Heart left ventricle (tissue), 16 donors: ENCODE measurements at regions not wholly inside any gene's neighbourhood (a gene's known extent, or its start where the extent isn't known, plus 50 kb on each side); places are given as distances from the start of the nearest gene placed in this dataset.

ENCODE experiments used
- ATAC-seq, 4 donors: fragments of 200-7000 bp; cut with Tn5 transposase; one replicate each; pipeline ENCODE4 v1.9.1; 2020 to 2022; ENCODE audit warnings: moderate library complexity in 4 of 4, mild to moderate bottlenecking in 3 of 4, moderate number of reproducible peaks in 1 of 4
- DNase-seq, 5 donors: peaks; one replicate each; pipeline ENCODE4 v3.0.0-alpha.2; 2020
- H3K27ac ChIP-seq, 12 donors: fragments of 200-600 bp; sonication (generic) in 4 of 12; one replicate each; pipeline versions ENCODE4 v1.5.0 to v1.8.0; 2016 to 2022; ENCODE audit warnings: mild to moderate bottlenecking in 2 of 12
- H3K27me3 ChIP-seq, 9 donors: fragments of 200-600 bp; sonication (generic) in 2 of 9; one replicate each; pipeline versions ENCODE4 v1.5.1 to v1.8.0; 2016 to 2022; ENCODE audit warnings: mild to moderate bottlenecking in 3 of 9
- H3K36me3 ChIP-seq, 9 donors: fragments of 200-600 bp; sonication (generic) in 2 of 9; one replicate each; pipeline versions ENCODE4 v1.5.0 to v1.8.0; 2018 to 2022; ENCODE audit warnings: mild to moderate bottlenecking in 2 of 9
- H3K4me1 ChIP-seq, 12 donors: fragments of 200-600 bp; sonication (generic) in 4 of 12; one replicate each; pipeline versions ENCODE4 v1.5.0 to v1.8.0; 2016 to 2022; ENCODE audit warnings: mild to moderate bottlenecking in 3 of 12
- H3K4me3 ChIP-seq, 12 donors: fragments of 200-600 bp; sonication (generic) in 4 of 12; one replicate each; pipeline versions ENCODE4 v1.5.0 to v1.8.0; 2017 to 2022; ENCODE audit warnings: mild to moderate bottlenecking in 9 of 12, moderate library complexity in 4 of 12
- H3K9me3 ChIP-seq, 12 donors: fragments of 200-600 bp; sonication (generic) in 4 of 12; one replicate each; pipeline versions ENCODE4 v1.5.0 to v1.8.0; 2016 to 2022; ENCODE audit warnings: mild to moderate bottlenecking in 1 of 12
- POLR2A ChIP-seq, 2 donors: fragments of 450-650 bp; IDR thresholded peaks; one replicate each; pipeline ENCODE4 v1.6.1; 2017; ENCODE audit warnings: antibody characterized with exemption in 2 of 2, mild to moderate bottlenecking in 2 of 2, moderate library complexity in 2 of 2
- WGBS, 4 donors: extraction: QIAGEN DNeasy Blood & Tissue Kit in 2 of 4; methylation state at CpG; one replicate each; pipeline versions ENCODE4 v1.1.5 to v1.1.7; 2013 to 2018; 5-methylcytosine and 5-hydroxymethylcytosine counted together
- intact Hi-C, 10 donors: fragments of 100-400 bp; cut with DNase I; formaldehyde crosslinking; loops; one replicate each; pipeline versions ENCODE4 v1.11.1 to v1.14.2; 2022
- TF ChIP-seq, protein P1 (sequence below), 12 donors: fragments of 200-600 bp; sonication (generic) in 4 of 12; IDR thresholded peaks; one replicate each; pipeline versions ENCODE4 v1.5.0 to v1.8.0; 2018 to 2022; ENCODE audit warnings: antibody characterized with exemption in 12 of 12, mild to moderate bottlenecking in 5 of 12
- donor health status: ischemic (EF 13 %, LVEDD 7.1; RV severe dilation, severe dysfunction).
- donor health status: healthy with polysubstance abuse.
- donor health status: DM: no; HTN: yes; CAD: no.
- donor health status: DM: no; HTN: no; CAD: no.
- donor health status: ischemic (EF 25% LVEDD 6.9; RV normal size, moderate dysfunction).
- donor health status: ischemic (EF 25% LVEDD 5.7; RV mildly dilated, moderate dysfunction).
- donor health status: healthy.
- donor health status: DM: yes; HTN: yes; CAD: no.
- donor health status: ischemic (EF 35%, LVEDD 5.7; RV mildly dilated, moderate dysfunction).
- donor health status: nonischemic (EF 11% LVEDD 7.7; RV severe dilation, severe dysfunction).
- donor health status: DM: yes; HTN: yes; CAD: no.
- donor health status: PGD.
- donor health status: ischemic (EF 29% LVEDD 5.4; RV normal size, mild dysfunction).
- donor health status: nonischemic (EF 23%, LVEDD 6.1; RV moderate dilation, normal function).

DNA sequence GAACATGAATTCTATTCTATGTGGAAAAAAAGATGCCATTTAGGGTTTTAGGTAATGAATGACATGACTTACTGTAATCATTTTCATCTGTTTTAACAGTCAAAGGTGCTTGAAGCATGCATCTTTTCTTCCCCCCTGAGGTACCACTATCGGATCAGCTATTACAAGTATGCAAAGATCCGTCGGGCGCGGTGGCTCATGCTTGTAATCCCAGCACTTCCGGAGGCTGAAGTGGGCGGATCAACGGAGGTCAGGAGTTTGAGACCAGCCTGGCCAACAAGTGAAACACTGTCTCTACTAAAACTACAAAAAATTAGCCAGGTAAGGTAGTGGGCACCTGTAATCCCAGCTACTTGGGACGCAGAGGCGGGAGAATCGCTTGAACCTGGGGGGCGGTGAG lies 241.3 kb downstream of the ARAP2 start:
- TF ChIP-seq POLR2A (IDR thresholded peaks at IDR 0.05), result no peak
- TF ChIP-seq, protein P1, sequence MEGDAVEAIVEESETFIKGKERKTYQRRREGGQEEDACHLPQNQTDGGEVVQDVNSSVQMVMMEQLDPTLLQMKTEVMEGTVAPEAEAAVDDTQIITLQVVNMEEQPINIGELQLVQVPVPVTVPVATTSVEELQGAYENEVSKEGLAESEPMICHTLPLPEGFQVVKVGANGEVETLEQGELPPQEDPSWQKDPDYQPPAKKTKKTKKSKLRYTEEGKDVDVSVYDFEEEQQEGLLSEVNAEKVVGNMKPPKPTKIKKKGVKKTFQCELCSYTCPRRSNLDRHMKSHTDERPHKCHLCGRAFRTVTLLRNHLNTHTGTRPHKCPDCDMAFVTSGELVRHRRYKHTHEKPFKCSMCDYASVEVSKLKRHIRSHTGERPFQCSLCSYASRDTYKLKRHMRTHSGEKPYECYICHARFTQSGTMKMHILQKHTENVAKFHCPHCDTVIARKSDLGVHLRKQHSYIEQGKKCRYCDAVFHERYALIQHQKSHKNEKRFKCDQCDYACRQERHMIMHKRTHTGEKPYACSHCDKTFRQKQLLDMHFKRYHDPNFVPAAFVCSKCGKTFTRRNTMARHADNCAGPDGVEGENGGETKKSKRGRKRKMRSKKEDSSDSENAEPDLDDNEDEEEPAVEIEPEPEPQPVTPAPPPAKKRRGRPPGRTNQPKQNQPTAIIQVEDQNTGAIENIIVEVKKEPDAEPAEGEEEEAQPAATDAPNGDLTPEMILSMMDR (IDR thresholded peaks at IDR 0.05), result no peak
- H3K36me3 ChIP-seq, result no peaks in the 10 kb centered on the region
- intact Hi-C loops, result no loop called here
- 90 to 95% (median 93%) methylated on average over 12 of the region's 12 CpGs for WGBS, 4 donors
- no peak for DNase-seq
- H3K4me3 ChIP-seq, result no peak overlapping the region
- no peak for ATAC-seq
- no peaks in the 10 kb centered on the region for H3K9me3 ChIP-seq
- H3K4me1 ChIP-seq, result no peaks in the 10 kb centered on the region
- no peaks in the 10 kb centered on the region for H3K27me3 ChIP-seq
- no peak overlapping the region for H3K27ac ChIP-seq

DNA sequence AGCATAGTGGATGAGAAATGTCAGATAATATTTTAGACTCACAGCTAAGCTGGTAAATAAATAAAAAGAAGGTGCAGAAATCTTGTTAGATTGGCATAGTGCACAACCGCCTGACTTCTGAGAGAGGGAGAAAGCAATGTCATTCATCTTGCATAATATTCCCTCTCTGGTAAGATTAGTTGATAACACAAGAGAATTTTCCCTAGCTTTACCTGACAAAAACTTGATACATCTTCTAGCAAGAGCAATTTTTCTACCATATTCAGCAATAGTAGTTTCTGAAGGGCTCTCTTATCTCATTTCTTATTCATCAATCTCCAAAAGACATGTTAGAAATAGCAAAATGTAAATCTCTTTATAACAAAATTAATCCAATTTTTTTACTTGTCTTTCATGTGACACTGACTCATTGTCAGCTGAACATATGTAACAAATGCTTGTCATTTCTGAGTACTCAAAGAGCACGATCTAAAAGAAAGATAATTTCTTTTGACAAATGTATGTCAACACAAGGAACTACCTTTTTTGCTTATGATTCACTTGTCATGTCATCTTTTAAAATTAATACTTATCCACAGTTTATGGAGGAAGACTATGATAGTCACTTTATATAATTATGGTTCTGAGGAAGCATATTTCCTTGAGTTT lies 240.0 kb downstream of the ARAP2 start:
- H3K27me3 ChIP-seq, result no peaks in the 10 kb centered on the region
- peaks cover 0 to 4% (median 0%) of the 10 kb centered on the region in 12 donors for H3K9me3 ChIP-seq
- WGBS, 4 donors, result 67 to 79% (median 74%) methylated on average over 2 of the region's 2 CpGs
- no peaks in the 10 kb centered on the region for H3K36me3 ChIP-seq
- DNase-seq (no peak), ATAC-seq (no peak)
- H3K4me1 ChIP-seq, result no peaks in the 10 kb centered on the region
- H3K4me3 ChIP-seq, result no peak overlapping the region
- H3K27ac ChIP-seq, result no peak overlapping the region
- no peak for TF ChIP-seq POLR2A (IDR thresholded peaks at IDR 0.05)
- TF ChIP-seq, protein P1 (IDR thresholded peaks at IDR 0.05), result no peak
- intact Hi-C loops, result no loop called here

DNA sequence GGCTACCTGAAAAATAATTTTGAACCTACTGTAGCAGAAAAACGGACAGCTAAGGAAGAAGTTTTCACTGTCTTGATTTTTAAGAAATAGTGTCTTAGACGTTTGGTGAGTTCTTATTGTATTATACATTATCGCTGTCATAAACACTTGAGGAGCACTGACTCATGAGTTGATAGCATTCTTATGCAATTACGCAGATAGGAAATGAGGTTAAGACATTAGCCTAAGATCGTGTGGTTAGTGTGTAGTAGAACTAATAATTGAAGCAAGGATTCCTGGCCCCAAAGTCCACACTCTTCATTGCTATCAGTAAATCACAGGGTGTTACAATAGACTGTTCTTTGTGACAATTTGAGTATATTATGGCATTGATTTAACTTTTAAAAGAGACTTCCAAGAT lies 238.1 kb downstream of the ARAP2 start:
- Histone ChIP-seq H3K4me3 (no peak overlapping the region), H3K27ac (no peak overlapping the region), H3K27me3 (no peaks in the 10 kb centered on the region), H3K36me3 (no peaks in the 10 kb centered on the region), H3K4me1 (no peaks in the 10 kb centered on the region), H3K9me3 (peaks cover 0 to 4% (median 0%) of the 10 kb centered on the region in 12 donors)
- WGBS, 4 donors, result 65 to 80% (median 72%) methylated on average over 5 of the region's 5 CpGs
- DNase-seq, result no peak
- intact Hi-C loops, result no loop called here
- no peak for TF ChIP-seq POLR2A (IDR thresholded peaks at IDR 0.05)
- TF ChIP-seq, protein P1 (IDR thresholded peaks at IDR 0.05), result no peak
- ATAC-seq, result no peak

DNA sequence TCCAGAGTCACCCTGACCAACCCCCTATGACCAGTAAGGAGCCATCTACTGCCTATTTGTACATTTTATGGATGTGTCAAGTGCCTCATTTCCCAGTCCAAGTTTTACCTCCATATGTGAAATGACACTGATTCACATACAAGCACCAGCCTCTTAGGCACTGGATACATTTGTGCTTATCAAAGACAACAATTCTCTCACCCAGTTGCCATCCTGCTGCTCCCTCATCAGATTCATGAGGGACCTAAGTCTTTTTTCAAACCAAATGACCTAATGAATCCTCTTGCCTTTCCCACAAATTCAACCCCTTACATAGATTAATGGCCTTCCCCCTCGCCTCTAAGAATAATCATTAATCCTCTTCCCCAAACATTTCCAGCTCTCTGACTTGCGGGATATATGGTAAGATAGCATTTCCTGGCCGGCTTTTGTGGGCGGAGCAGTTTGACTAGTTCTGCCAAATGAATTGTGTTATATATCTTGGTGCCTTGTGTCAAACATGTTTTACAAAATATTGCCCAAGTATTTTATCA lies 233.9 kb downstream of the ARAP2 start:
- peaks cover 0 to 4% (median 0%) of the 10 kb centered on the region in 12 donors for H3K9me3 ChIP-seq
- no peak overlapping the region for H3K27ac ChIP-seq
- intact Hi-C loops, result no loop called here
- no peaks in the 10 kb centered on the region for H3K36me3 ChIP-seq
- WGBS, 4 donors, result 65 to 79% (median 77%) methylated on average over 4 of the region's 4 CpGs
- TF ChIP-seq, protein P1 (IDR thresholded peaks at IDR 0.05), result no peak
- TF ChIP-seq POLR2A (IDR thresholded peaks at IDR 0.05), result no peak
- no peak overlapping the region for H3K4me3 ChIP-seq
- ATAC-seq, result no peak
- no peak for DNase-seq
- H3K27me3 ChIP-seq, result no peaks in the 10 kb centered on the region
- no peaks in the 10 kb centered on the region for H3K4me1 ChIP-seq
